ENCODE measurements at regions not wholly inside any gene's neighbourhood (a gene's known extent, or its start where the extent isn't known, plus 50 kb on each side); places are given as distances from the start of the nearest gene placed in this dataset.
"Not testable (repeated sequence)": the region's sequence is repeated elsewhere in the genome, so short reads cannot be mapped to it uniquely, and the experiment has no call there.

DNA sequence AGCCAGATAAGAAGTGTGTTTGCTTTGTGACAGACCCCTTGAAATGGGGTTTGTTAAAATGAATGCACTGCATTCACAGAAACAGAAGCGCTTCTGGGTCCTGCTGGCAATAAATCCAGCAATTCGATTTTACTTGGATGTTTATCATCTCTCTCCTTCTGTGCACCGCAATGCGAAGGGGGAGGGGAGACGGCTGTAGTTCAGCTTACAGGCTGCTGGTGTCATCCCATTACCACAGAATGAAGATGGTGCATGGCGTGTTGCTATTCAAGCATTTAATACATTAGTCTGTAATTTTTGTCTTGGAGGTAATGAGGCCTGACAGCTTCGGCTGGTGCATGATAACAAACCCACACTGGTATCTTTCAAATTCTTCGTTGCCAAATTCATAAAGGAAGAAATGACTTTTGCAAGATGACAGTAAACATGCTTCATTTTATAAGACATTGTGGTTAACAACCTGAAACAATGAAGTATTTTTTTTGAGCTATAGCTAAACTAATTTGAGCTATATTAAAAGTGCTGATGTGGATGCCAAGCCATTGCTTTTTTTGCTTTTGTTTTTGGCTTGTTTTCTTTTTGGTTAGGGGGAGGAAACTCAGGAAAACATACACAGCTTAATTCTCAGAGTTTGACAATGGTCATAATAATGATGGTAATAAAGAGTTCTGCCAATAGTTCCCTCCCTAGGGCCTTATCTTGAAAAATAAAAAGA, 418.3 kb downstream of the OTOL1 start:
- DNase-seq (ENCODE audit: low read depth, low spot score) = peak; percentile 40

GRCh38 chr3:161915418-161915750, 418.8 kb downstream of the OTOL1 start:
- DNase-seq (ENCODE audit: low read depth, low spot score) = no peak

DNA sequence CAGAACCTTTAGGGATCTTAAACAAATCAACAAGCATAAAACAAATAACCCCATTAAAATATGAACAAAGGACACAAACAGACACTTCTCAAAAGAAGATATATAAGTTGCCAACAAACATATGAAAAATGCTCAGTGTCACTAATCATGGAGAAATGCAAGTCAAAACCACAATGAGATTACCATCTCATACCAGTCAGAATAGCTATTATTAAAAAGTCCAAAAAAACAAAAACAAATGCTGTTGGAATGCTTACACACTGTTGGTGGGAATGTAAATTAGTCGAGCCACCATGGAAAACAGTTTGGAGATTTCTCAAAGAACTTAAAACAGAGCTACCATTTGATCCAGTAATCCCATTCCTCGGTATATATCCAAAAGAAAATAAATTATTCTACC, 423.6 kb downstream of the OTOL1 start:
- no peak for DNase-seq (ENCODE audit: low read depth, low spot score)

GRCh38 chr3:161925749-161926360, 429.2 kb downstream of the OTOL1 start:
- DNase-seq (ENCODE audit: low read depth, low spot score) = no peak

- DNase-seq (ENCODE audit: low read depth, low spot score) = no peak
These were observed 430.5 kb downstream of the OTOL1 start for GRCh38 chr3:161927131-161927530.

DNA sequence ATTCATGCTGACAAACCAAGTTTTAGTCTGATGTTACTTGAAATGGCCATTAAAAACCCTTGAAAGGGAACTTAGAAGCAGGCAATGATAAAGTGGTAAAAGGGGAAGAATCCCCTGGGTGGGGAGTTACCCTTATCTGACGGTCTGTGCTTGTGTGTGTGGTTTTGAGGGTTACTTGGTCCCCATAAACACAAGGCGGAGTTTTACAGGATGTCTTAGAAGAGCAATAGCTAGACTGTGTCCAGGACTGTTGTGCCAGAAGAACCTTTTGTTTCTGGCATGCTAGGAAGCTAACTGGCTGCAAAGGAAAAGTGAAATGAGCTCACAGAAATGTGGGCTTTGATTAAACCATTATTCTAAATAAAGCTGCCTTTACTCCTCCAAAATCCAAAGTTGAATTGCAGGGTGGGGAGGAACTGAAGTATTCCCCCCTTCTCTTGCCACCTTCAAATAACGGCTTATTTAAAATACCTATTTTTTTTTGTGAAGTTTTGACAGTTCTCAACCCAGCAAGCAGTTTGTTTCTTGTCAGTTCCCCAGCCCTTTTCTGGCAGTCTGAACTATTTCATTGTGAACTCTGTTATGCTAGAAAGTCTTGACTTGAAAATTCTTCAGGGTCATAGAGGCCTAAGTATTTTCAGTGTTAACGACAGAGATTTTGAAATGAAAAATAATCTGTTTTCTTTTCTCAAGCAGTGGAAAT, 443.5 kb downstream of the OTOL1 start:
- DNase-seq (ENCODE audit: low read depth, low spot score) = no peak

DNA sequence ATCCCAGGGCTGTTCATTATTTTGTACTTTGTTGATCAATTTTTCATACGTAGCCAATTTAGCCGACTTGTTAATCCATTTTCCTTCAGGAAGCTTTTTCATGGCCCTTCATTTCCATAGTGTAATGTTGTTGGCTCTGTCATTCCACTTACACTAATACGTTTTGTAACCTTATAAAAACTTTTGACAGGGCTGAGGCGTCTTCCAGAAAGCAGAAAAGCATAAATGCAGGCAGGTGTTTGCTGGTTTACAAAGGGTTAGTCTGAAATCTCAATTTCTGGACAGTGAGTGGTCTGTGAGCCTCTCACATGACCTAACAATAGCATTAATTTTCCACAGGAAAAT, 444.0 kb downstream of the OTOL1 start:
- DNase-seq (ENCODE audit: low read depth, low spot score) = no peak

- no peak for DNase-seq (ENCODE audit: low read depth, low spot score)
These were observed 445.3 kb downstream of the OTOL1 start for GRCh38 chr3:161941891-161942290.

DNA sequence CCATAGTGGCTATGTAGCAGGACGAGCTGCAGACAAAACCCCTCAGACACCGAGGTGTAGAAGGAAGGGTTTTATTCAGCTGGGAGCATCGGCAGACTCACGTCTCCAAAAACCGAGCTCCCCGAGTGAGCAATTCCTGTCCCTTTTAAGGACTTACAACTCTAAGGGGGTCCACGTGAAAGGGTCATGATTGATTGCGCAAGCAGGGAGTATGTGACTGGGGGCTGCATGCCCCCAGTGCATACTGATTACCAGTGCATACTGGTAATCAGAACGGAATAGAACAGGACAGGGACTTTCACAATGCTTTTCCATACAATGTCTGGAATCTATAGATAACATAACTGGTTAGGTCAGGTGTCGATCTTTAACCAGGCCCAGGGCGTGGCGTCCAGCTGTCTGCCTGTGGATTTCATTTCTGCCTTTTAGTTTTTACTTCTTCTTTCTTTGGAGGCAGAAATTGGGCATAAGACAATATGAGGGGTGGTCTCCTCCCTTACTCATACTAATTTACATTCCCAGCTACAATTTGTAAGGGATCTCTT, 447.3 kb downstream of the OTOL1 start:
- not testable (repeated sequence) for DNase-seq (ENCODE audit: low read depth, low spot score)

DNA sequence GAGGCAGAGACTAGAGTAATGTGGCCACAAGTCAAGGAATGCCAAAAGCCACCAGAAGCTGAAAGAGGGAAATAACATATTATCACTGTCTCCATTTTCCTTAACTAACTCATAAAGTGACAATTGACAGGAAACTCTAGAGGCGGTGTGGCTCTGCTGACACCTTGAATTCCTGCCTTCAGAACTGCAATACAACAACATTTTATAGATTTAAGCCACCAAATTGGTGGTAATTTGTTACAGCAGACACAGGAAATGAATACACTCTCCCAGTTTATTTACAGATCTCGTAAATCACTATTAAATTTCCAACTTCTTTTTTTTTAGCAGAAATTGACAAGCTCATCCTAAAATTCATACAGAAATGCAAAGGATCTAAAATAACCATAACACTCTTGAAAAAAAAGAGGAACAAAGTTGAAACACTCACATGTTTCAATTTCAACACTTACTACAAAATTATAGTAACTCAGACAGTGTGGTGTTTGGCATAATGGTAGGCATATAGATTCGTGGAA, 449.9 kb downstream of the OTOL1 start:
- DNase-seq (ENCODE audit: low read depth, low spot score) = no peak

- no peak for DNase-seq (ENCODE audit: low read depth, low spot score)
These were observed 453.8 kb downstream of the OTOL1 start for GRCh38 chr3:161950318-161950868.

GRCh38 chr3:161957467-161957866, 460.9 kb downstream of the OTOL1 start:
- DNase-seq (ENCODE audit: low read depth, low spot score) = no peak

GRCh38 chr3:161964857-161965256, 468.2 kb downstream of the OTOL1 start:
- DNase-seq (ENCODE audit: low read depth, low spot score) = no peak

GRCh38 chr3:161969867-161970266, 473.3 kb downstream of the OTOL1 start:
- no peak for DNase-seq (ENCODE audit: low read depth, low spot score)

DNA sequence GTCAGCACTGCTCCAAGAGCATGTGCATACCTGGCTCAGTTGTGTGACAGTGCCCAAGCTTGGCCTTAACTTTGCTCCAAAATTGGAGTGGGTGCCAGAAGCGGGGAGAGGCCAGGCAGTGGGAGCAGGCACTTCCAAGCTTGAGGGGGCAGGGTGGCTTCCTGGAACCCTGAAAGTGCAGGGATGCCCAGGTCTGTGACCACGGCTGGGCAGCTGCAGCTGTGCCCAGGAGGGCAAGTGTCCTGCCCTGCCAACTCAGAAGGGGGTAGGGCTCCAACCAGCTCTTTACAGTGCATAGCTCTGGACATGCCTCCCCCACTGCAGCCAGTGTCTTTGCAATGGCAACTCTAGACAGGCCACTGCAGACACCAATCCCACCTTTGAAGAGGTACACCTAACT, 478.6 kb downstream of the OTOL1 start:
- DNase-seq (ENCODE audit: low read depth, low spot score) = no peak

DNA sequence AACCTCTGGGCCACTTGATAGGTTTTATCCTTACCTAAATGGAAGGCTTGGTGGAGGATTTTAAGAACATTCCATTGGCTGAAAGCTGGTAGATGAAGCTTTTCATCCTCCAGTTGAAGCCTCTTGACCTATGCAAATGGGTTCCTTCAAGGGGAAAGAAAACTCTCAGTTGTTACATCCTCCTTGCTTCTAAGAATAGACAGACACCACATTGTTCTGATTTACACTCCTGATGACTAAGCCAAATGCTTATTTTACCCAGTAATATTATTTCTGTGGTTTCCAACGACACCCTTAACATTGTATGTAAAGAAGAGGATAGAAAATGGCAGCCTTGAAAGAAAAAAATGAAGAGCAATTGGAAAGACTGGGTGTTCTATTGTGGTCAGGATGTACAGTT, 480.5 kb downstream of the OTOL1 start:
- no peak for DNase-seq (ENCODE audit: low read depth, low spot score)

GRCh38 chr3:161977850-161978249, 481.2 kb downstream of the OTOL1 start:
- DNase-seq (ENCODE audit: low read depth, low spot score) = no peak

- DNase-seq (ENCODE audit: low read depth, low spot score) = no peak
These were observed 491.3 kb downstream of the OTOL1 start for GRCh38 chr3:161987933-161988332.

- DNase-seq (ENCODE audit: low read depth, low spot score) = no peak
These were observed 492.4 kb downstream of the OTOL1 start for GRCh38 chr3:161989012-161989411.

DNA sequence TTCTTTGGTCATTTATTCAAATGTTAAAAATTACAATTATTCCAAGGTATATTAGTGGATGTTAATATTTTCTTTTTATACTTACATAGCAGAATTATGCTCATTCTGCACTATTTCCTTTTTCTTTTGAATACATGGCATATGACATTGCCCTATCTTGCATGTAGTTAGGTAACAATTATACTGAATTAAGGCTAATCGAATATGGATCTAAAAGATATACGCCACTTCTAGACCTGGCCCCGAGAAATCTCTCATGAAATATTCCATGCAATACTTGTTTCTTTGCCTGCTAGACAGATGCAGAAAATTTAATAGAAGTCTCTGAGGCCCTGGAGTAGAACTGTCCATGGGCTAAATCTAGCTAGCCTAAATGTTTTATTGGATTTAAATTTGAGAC, 493.4 kb downstream of the OTOL1 start:
- DNase-seq (ENCODE audit: low read depth, low spot score) = no peak

DNA sequence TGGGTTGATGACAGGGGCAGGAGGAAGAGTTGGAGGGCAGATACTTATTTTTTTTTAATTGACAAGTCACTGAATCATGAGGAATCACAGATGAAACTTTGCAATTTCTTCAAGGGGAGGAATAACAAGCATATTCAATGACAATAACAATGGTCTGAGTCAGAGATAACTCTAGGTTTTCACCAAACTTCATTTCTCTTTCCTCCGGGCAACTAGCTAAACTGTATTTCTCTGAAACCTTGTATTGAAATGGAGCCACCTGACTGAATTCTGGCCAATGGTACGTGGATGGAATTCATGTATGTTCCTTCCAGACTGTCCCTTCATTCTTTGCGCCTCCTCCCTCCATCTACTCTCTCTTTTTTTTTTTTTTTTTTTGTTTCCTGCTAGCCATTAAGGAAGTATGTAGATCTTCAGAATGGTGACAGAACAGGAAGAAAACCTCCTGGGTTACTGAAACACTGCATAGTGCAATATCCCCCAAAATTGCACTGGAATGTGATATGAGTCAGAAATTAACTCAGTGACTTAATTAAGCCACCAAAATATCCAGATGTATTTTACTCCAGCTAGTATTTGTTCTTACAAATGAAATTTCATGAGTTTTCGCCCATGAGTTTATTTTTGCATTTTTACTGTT, 495.4 kb downstream of the OTOL1 start:
- no peak for DNase-seq (ENCODE audit: low read depth, low spot score)

GRCh38 chr3:161999846-162000245, 503.2 kb downstream of the OTOL1 start:
- DNase-seq (ENCODE audit: low read depth, low spot score) = no peak
